ENCODE measurements at regions not wholly inside any gene's neighbourhood (a gene's known extent, or its start where the extent isn't known, plus 50 kb on each side); places are given as distances from the start of the nearest gene placed in this dataset.

- POLR2A ChIA-PET: no interaction called here
Observed at GRCh38 chr2:220002699-220003098, 375.3 kb downstream of the SLC4A3 start.

GRCh38 chr2:220005362-220005761, 377.9 kb downstream of the SLC4A3 start:
- CTCF ChIA-PET: no interaction called here
- POLR2A ChIA-PET: no interaction called here
- no peak for TF ChIP-seq CTCF (IDR thresholded peaks at IDR 0.05; ENCODE audit: control extremely low read depth, extremely low read depth, low read depth, missing control alignments)
- no peak for DNase-seq (ENCODE audit: extremely low spot score)

More at GRCh38 chr2:220002699-220003098, 375.3 kb downstream of the SLC4A3 start:
- no peak for TF ChIP-seq CTCF (IDR thresholded peaks at IDR 0.05; ENCODE audit: control extremely low read depth, extremely low read depth, low read depth, missing control alignments)
- DNase-seq (ENCODE audit: extremely low spot score): no peak
- CTCF ChIA-PET: interaction anchor here (3.4 kb wide), 1 partner anchor 11 kb away, joined by 17 read pairs; no protein-coding TSS in a partner anchor

GRCh38 chr2:220006152-220006621, 378.8 kb downstream of the SLC4A3 start:
- ChIA-PET POLR2A (no interaction called here), CTCF (interaction anchor here (0.9 to 1.1 kb wide), 2 partner anchors 9 to 14 kb away, joined by 3 read pairs; no protein-coding TSS in a partner anchor)
- no peak for TF ChIP-seq CTCF (IDR thresholded peaks at IDR 0.05; ENCODE audit: control extremely low read depth, extremely low read depth, low read depth, missing control alignments)
- no peak for DNase-seq (ENCODE audit: extremely low spot score)

- no peak for DNase-seq (ENCODE audit: extremely low spot score)
- POLR2A ChIA-PET: no interaction called here
- CTCF ChIA-PET: interaction anchor here (4.8 kb wide), 1 partner anchor 9 kb away, joined by 17 read pairs; no protein-coding TSS in a partner anchor
- no peak for TF ChIP-seq CTCF (IDR thresholded peaks at IDR 0.05; ENCODE audit: control extremely low read depth, extremely low read depth, low read depth, missing control alignments)
Observed at GRCh38 chr2:220011859-220012258, 384.4 kb downstream of the SLC4A3 start.

- TF ChIP-seq CTCF (IDR thresholded peaks at IDR 0.05; ENCODE audit: control extremely low read depth, extremely low read depth, low read depth, missing control alignments): no peak
- no peak for DNase-seq (ENCODE audit: extremely low spot score)
- ChIA-PET POLR2A (no interaction called here), CTCF (interaction anchor here (4.8 kb wide), 1 partner anchor 12 kb away, joined by 17 read pairs; no protein-coding TSS in a partner anchor)
Observed at GRCh38 chr2:220014961-220015360, 387.5 kb downstream of the SLC4A3 start.

- POLR2A ChIA-PET: no interaction called here
- CTCF ChIA-PET: interaction anchor here (4.8 kb wide), 1 partner anchor 12 kb away, joined by 17 read pairs; no protein-coding TSS in a partner anchor
- no peak for DNase-seq (ENCODE audit: extremely low spot score)
- TF ChIP-seq CTCF (IDR thresholded peaks at IDR 0.05; ENCODE audit: control extremely low read depth, extremely low read depth, low read depth, missing control alignments): no peak
Observed at GRCh38 chr2:220015576-220015975, 388.1 kb downstream of the SLC4A3 start.

Data from GM10248 (cell line).